IPS-NIHi11 (cell line): ENCODE measurements at regions not wholly inside any gene's neighbourhood (a gene's known extent, or its start where the extent isn't known, plus 50 kb on each side); places are given as distances from the start of the nearest gene placed in this dataset.
"Not testable (repeated sequence)": the region's sequence is repeated elsewhere in the genome, so short reads cannot be mapped to it uniquely, and the experiment has no call there.

Experiments
- DNase-seq: peaks from one replicate; pipeline ENCODE4 v3.0.0; 2012; ENCODE audit warnings: mixed read lengths, low spot score

DNA sequence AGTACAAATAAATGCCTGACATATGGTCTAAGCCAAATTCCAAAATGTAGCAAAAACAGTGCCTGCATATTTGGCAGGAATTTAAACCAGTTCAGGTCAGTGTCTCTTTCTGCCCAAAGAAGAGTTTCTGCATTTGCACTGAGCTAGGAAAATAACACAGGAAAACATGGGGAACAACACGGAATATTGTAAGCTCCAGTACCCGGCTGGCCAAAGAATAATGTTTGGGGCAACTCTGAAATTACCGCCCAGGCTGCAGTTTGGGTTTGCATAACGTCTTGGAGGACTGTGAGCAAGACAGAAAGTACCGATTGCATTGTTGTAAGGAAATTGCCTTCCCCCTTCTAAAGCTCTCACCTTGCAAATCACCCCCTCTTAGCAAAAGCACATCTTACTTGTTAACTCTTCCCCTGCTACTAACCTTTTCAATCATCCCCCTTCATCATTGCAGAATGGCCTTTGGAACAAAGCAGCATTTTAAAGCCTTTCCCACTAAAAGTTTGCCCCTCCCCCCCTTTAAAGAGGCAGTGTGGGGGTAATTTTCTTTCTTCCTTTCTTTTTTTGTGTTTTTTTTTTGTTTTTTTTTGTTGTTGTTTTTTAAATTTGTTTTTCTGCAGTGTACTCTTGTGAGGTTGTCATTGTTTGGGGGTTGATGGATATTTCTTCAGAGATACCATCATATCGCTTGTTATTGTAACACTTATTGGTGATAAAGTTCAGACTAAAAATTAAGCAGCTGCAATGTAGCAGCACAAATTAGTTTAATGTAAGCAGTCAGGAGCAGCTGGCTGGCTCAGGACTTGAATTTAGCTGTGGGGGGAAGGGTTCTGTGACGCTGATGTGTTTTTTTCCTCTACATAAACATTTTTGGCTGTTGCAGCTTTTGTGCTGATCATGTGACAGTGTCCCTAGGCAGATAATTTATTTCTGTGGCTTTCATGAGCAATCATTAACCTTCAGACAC lies 100.0 kb upstream of the CITED2 start:
- DNase-seq = peak; percentile 33

DNA sequence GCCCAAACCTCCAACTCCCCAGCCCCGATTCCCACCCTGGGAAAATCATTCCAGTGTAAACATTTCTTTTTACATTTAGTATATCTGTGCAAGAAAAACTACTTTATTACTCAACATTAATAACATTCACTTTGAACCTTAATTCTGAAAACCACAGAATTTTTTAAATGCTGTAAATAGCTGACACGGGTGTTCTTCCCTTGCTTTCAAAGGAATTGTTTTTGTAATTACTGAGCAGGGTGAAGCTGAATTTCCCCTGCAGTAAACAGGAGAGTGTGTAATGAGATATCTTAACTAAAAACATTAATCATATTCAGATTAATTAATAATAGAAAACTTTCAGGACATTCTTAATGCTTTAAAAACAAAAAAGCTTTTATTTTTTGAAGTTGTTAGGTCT lies 99.3 kb upstream of the CITED2 start:
- no peak for DNase-seq

DNA sequence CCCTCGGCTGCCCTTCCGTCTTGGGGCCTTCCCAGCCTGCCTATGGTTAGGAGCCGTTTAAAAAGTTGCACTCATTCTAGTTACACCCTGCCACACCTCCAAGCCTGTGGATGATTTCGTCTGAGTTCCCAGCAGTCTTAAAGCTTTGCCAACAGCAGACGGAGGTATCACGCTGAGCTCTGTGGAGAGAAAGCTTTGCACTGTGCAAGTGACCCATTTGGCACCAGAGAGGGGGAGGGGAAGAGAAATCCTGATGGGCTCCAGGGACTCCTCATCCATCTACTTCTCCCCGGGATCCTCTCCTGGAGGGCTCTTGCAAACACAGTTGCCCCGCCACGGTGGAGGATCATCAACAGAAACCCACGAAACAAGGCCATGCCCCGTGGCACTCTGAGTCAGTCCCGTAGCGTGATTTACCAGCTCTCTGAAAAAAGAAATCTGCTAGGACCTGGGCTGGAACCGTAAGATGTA lies 98.8 kb upstream of the CITED2 start:
- no peak for DNase-seq

DNA sequence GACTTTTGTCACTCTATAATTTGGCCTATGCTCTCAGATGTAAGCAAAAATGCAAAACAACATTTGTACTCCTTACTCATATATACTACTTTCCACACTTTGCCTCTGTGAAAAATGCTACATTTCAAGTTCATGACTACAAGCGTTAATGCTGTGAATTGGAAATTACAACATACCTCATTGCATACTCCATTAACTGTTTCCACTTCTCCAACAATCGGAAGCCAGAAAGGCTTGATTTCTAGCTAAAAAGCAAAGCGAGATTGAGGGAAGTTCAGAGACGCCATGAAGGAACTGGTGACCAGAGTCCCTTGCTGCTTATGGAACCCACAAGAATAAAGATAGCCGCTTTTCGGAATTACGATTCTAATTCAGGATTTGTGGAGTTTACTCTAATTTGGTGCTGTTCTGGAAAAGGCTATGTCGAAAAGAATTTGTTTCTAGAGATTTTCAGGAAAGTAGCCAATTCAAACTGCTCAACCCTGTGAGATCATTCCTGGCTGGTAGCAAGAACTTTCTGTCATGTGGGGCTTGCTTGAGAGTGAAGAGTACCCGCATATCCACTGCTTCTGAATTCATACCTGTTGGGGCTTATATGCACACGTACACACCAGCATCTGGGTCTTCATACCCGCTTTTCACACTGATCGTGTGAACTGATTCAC lies 98.0 kb upstream of the CITED2 start:
- DNase-seq = no peak

DNA sequence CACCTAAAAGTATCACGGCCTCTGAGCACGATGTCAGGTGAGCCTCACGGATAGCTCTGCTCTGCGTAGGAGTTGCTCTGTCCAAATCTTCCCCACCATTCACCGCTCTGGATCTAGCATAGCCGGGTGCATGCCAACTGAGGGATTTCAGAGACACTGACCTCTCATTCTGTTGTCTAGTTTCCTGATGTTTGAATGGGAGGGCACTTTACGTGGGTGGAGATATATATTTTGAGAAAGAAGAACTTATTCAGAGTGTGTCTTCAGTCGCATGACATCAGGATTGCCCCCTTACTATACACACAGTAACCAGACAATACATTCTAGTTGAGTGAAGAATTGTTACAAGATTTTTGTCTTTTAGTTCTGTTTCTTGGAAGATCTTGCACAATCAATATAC lies 96.5 kb upstream of the CITED2 start:
- no peak for DNase-seq

DNA sequence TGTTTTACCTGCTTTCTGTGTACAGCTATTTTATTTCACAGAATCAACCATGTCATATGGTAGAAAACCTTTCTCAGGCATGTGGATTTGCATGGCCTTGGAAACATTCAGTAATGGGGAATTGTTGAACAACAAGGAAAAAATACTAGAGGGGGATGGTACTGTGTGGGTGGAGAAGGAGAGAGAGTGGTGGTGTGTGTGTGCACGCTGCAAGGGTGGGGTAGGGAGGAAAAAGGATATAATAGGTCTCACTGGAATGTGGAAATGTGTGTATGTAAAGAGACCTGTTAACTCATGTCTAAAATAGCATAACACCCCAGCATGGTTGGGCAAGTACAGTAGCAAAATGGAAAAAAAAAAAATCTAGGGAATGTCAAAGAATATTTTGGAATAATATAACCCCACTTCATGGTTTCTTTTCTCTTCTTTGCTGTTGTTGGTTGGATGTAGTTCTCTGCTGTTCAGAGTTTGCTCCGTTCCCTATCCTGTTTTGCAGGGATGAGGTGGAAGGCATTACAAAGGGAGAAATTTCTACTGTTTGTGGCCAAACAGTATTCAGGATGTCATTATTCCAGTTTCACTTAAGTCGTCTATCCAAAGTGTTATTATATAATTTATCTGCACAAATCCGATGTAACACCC lies 93.9 kb upstream of the CITED2 start:
- no peak for DNase-seq

DNA sequence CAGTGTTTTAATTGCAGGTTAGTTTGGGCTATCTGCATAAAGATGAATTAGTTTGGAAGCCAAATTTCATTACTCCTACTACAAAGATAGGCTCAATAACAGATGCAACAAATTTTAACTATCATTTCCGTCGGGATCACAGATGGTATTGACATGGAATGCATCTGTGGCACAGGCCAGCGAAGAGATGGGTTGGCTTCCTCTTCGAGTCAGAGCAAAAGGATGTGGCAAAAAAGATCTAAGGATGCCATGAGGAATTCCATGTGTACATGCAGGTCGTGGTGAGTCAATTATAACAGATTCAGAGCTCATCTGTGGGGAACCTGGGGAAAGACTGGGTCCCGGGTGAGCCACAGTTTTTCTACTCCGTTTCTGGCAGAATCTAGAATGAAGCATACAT lies 83.0 kb upstream of the CITED2 start:
- no peak for DNase-seq

DNA sequence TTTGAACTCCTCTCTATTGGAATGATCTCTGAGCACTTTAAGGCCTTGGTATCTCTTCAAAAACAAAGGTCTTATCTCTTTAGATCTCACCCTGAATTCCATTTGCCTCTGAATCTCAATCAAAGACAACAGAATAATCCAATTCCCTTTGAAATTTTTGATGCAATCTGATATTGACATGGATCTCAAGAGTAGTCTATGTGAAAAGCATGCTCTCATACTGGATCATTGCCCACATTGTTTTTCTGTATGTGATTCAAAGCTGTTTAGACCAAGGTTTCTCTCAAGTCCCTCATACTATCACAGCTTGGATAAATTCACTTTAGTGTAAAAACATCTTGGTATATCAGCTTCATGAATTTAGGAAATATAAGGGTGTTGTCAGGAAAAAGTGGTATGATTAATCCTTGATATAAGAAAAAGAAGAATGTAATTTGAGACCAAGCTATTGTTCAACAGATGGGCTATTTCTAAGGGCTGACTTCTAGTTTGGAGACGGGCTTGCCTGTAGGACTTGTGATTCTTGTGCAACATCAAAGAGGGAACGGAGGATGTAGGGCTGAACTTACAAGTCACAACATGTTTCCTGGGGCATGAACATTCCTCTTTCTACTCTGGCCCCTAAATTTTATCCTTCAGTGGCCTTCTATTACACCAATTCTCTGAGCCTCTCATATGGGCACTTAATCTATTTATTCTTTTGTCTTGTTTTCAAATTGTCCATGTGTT lies 77.9 kb upstream of the CITED2 start:
- DNase-seq = no peak

DNA sequence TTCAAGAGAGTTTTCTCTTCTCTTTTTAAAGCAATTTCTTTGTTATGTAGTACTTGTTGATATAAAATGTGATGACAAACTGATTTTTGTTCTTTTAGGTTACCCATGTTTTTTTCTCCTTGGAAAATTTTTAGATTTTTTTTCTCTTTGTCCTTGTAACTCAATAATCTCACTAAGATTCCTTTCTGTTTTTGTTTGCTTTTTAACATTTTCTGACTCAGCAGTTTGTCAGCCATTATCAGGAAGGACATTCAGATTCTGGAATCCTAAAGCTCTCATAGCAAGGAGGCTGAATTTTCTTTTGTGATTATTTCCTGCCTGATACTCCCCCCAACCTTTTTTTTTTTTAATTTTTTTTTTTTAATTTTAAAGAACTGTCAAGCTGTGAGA lies 75.2 kb upstream of the CITED2 start:
- no peak for DNase-seq

DNA sequence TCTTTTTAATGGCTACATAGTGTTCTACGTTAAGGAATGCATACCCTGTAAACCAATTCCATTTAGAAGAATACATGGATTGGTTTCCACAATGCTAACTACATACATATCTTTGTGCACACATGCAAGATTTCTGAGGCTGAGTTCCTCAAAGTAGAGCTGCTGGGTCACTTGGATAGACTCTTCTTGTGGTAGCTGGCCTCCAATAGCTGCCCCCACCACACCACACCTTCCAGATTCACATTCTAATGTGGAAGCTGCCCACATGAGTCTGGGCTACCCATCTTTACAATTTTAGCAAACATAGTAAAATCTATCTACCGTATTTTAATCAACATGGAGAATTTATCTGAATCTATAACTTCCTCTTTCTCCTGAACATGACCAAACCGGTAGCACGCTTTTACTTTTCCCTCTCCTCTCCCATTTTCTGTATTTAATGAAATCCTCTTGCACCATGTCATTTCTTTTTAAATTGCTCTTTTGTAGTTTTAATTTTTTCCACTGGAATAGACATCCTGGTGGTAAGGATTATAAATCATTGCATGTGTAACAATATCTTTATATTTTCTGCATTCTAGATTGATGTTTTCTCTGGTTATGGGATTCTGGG lies 74.7 kb upstream of the CITED2 start:
- no peak for DNase-seq

DNA sequence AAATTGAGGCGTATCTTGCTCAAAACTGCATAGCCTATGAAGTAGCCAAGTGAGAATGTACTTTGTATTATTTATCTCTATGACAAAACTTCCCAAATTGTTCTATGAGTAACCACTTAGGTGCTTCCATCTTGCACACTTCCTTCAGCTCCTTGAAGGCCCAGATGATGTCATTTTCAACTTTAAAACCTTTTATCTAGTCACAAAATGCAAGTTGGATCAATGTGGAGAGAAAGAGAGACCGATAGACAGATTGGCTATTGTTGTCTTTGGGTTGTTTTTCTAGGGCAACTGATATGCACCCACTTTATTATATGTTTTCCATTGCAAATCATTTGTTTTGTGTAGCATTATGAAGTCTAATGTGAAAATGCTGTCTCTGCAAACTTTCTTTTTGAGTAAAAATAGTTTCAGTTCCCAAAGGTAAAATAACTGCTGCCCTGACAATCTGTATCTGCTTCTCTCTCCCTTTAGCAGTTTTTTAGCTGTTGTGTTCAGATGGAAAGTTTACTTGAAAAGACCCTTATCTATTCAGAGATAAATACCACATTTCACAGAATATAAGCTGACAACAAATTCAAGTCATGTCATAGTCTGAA lies 73.7 kb upstream of the CITED2 start:
- no peak for DNase-seq

DNA sequence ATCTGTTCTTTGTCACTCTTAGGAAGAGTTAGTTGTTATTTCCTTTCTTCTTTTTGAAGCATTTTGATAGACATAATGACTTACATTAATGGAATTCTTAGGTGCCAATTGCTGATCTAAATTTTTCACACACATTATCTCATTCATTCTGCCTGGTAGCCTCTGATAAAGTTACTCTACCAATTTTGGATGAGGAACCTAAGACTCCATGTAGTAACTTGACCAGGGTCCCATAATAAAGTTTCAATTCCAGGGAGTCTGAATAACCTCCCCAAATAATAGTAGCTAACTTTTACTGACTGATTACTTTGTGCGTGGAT lies 73.2 kb upstream of the CITED2 start:
- no peak for DNase-seq

DNA sequence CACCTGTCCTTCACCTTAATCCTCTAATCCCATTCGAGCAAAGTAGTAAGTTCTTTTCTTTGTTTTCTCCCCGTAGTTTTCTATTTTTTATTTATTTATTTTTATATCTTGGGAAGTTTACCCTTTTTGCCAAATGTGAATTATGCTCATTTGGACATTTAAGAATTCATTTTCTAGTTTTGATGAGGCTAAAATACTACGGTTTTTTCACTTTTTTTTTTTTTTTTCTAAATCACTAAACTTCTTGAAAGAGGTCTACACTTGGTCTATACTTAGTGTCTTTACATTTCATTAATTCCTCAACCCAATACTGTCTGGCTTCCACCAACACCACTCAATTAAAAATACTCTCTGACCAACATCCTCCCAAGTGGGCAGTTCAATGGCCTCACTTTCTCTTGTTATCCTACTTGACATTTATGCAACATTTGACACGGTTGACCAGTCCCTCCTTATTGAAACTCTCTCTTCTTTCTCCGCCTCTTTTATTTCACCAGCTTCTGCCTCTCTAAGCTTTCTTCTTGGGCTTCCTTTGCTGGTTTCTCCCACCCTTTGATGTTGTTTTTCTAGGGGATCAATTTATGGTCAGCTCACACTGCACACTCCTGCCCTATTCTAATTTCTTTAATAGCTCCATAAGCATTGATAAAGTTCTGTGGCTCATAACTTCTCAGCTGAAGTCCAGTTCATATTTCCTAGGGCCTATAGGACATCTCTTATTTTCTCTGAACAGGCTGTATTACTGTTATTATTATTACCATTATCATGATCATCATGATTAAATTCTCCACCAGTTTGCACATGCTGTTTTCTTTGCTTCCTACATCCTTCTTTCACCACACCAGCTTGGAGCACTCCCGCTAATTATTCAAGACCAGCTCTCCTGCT lies 72.6 kb upstream of the CITED2 start:
- no peak for DNase-seq

DNA sequence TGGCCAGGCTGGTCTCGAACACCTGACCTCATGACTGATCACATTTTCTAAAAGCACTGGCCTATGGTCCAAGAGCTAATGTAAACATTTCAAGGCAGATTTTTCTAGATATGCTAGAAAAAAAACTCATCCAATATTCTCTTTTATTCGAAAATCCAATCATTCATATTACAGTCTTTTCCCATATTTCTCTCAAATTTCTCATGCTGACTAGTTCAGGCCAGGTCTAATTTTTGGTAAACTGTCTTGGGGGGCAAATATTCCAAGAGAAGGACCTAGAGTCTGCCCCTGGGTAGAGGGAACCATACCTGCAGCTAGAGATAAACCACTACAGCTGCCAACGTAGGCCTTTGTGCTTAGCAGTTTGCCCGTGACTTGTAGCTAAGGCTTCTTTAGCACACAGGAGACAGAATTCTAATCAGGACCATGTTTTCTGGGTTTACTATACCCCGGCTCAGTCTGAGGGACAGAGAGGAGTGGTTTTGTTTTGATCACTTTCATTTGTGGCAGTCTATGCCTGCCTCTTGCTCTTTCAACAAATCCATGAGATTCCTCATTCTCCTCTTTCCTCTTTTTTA lies 71.8 kb upstream of the CITED2 start:
- no peak for DNase-seq

DNA sequence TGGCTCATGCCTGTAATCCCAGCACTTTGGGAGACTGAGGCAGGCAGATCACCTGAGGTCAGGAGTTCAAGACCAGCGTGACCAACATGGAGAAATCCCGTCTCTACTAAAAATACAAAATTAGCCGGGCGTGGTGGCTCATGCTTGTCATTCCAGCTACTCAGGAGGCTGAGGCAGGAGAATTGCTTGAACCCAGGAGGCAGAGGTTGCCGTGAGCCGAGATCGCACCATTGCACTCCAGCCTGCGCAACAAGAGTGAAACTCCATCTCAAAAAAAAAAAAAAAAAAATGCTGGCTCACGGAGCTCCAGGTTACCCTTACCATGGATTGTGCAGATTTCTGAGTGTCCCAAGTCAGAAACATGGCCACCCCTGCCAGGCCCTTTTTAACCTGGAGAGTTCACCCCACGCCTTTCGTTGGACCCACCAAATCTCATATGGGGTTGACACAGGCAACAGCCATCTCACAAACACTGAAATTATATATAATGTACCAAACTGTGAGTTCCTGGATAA lies 69.9 kb upstream of the CITED2 start:
- not testable (repeated sequence) for DNase-seq

DNA sequence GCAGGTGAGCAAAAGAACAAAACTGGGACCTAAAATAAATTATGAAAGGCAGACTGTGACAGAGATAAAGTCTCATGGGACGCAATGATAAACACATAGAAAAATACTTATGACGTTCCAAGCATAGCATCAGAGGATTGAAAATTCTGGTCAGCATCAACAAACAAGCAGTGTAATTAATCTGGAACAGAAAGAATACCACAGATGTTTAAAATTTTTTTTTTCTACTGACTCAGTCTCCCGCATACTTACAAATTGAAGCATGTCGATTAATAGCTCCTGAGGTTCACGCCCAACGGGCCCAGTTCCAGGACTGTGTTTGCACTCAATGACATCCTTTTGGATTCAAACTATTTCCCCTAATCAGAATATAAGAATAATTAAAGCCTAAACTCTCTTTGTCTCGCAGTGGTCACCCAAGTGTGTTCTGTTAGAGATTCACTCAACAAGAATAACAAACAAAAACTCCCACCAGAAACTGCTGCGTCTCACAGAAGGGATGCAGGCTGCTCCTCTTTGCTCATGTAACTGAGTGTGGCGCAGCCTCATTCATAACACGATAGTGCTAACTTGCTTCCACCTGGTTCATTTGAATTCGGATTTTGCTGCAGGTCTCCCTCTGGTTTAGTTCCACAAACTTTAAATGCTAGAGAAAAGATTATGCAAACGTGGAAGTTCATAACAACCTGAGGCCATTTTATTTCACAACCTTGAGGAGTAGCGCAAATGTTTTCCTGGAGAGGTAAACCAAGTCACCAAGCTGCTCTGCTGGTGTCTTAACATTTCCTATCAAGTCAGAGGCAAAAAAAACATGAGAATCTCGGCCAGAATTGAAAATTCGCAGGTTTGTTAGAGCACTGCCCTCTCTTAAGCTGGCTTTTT lies 69.0 kb upstream of the CITED2 start:
- DNase-seq = no peak

DNA sequence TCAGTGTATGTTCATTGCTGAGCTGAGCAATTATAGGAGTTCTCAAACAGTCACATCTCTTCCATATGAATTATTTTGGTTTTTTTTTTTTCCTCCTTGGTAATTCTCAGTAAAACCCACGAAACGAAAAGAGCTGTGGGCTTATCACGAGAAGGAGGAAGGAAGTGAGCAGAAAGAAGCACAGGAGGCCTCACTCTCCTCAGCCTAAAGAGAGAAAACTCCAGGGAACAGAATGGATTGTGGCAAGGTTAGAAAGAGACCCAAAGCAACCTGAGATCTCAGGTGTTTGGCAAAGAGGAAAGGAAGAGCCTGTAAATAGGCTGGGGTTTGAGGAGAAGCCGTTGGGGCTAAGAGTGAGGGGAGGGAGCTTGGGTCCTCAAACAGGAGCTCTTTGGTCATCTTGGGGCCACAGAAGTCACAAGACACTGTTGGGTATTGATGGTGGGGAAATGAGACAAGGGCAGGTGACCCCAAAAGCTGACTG lies 67.8 kb upstream of the CITED2 start:
- DNase-seq = no peak

DNA sequence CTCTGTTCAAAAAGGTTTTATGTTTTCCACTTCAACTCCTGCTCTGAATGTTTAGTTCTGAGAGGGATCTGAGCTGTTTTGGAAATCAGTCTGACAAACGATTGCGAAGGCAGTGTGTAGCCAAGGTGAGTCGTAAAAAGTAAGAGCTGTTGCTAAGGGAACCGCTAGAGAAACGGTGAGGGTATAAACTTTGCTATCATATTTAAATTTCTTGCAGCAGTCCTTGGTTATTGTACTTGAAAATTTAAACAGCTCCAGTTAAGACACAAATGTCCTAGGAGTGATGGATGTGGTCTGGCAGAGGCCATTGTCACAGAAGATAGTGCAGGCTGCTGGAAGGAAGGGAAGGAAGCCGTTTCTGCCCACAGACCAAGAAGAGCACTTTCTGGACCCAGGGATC lies 64.9 kb upstream of the CITED2 start:
- no peak for DNase-seq

DNA sequence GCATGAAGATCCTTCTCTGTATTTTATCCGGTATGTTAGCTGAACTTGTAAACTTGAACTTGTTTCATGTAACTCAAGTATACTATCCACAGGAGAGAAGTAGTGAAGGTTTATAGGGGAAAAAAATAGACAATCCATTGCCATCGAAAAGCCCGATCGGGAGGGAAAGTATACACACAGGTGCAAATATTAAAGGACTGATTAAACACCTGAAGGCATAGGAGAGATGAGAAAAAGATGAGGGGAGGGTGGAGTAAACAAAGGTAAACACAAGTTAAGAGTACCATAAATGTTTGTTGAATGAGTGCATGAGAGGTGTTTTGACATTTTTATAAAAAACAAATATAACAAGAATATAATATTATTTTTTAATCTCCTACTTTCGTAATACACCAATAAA lies 64.3 kb upstream of the CITED2 start:
- DNase-seq = no peak
